HG02885 (cell line): ENCODE measurements at regions not wholly inside any gene's neighbourhood (a gene's known extent, or its start where the extent isn't known, plus 50 kb on each side); places are given as distances from the start of the nearest gene placed in this dataset.
"Not testable (repeated sequence)": the region's sequence is repeated elsewhere in the genome, so short reads cannot be mapped to it uniquely, and the experiment has no call there.

Source experiments
- ATAC-seq: cut with Tn5 transposase; IDR thresholded peaks from one replicate; pipeline ENCODE4 v1.9.1; 2021; ENCODE audit warnings: mild to moderate bottlenecking; ENCODE audit not compliant: unreplicated experiment, poor library complexity

DNA sequence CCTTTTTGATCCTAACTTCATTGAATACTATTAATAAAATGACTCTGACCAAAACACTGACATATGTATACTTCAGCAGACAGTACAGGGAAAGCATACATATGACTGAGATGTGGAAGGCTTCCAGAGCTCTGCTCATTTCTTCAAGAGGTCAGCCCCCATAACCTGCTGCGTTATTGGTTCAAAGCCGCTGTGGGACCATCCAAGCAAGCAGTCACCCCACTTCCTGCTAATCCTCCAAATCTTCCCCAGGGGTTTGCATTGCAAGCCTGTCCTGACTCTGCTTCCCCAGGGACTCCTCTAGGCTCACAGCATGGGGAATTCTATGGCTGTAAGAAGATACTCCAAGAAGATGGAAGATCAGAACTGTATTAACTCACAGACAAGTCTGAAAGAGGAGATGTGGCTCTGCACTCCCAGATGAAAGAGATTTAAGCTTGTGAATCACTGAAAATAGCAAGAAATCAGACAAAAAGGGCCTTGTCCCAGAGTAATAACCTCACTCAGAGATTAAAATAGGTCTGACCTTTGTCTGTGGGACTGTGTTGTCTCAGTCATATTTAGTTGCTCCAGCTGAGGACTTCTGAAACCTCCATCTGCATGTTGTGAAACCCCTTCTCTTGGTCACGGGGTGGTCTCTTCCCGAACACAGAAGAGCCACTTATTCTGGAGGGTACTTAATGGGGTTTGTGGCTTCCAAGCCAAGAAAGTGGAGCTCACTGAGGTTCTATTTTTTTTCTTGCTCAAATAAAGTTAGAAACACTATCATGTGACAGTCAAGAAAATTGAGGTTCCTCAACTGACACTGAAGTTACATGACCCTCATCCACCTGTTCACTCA is 101.5 kb upstream of the MARCKS start:
- ATAC-seq: peak; percentile 84

DNA sequence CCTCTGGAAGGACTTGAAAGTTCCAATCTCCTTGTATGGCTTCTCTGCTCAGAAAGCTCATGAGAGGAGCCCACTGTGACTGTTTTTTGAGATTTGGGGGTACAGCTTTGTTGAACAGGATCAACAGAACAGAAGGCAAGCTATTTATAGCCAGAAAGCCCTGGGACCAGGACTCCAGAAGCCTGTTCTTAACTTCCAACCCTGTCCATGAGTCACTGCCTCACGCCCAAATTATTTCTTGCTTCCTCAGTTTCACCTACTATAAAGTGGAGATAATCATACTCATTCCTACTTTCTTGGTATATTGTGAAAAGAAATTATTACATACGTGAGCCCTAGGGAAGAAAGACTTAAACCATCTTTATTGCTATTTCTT is 100.9 kb upstream of the MARCKS start:
- ATAC-seq: no peak

DNA sequence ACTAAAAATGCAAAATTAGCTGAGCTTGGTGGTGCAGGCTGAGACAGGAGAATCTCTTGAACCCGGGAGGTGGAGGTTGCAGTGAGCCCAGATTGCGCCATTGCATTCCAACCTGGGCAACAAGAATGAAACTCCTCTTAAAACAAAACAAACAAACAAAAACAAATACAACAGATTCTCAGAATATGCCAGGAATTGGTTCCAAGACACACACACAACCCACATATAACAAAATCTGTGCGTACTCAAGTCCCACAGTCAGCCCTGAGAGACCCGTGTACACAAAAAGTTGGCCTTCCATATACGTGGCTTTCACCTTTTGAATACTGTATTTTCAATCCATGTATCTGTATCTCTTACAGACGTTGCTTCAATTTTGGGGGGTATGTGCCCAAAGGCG is 98.9 kb upstream of the MARCKS start:
- no peak for ATAC-seq

DNA sequence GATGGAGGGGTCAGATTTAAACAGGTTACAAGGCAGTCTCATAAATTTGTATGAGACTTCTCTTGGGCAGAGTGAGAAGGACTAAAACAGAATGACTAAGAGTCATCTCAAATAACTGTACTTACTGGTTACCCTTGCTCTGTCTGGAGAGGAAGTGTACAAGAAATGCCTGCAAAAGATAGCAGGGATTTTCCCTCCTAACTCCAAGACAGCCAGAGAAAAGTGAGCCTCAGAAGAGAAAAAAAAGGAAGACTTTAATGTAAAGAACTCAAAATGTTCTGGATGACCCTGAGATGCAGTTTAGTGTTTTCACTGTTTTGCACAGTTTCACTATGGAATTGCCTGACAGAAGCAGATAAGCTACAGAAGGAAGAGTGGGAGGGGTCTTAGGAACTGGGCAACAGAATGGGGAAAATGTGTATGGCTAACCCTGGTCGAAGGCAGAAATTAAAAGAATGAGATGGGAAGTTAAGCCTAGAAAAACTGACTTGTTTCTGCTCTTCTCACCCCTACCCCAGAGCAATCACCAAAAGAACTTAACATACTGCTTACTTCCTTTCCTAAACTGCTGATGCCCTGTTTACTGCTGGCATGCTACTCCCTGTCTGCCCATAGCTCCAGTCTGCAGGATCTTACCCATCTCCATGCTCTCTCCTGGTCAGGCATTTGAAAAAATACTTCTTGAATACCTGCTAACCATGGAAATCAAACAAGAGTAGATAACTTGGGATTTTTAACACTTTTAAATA is 98.1 kb upstream of the MARCKS start:
- peak; percentile 34 for ATAC-seq

DNA sequence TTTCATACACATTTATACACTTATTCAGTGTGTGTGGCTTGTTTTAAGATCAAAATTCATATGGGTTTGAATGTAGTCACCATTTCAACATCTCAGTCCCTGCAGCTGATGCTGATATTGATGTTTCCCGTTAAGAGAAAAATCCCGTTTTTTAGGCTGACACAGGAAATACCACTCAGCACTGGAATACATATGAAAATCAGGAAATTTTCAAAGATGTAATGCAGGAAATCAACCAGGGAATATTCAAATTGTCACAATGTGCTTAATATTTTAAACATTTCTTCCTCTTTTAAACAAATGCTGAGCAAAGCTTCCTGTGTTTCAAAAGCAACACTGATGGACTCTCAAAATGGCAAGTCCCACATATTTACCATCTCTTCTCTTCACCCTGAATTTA is 94.5 kb upstream of the MARCKS start:
- no peak for ATAC-seq

DNA sequence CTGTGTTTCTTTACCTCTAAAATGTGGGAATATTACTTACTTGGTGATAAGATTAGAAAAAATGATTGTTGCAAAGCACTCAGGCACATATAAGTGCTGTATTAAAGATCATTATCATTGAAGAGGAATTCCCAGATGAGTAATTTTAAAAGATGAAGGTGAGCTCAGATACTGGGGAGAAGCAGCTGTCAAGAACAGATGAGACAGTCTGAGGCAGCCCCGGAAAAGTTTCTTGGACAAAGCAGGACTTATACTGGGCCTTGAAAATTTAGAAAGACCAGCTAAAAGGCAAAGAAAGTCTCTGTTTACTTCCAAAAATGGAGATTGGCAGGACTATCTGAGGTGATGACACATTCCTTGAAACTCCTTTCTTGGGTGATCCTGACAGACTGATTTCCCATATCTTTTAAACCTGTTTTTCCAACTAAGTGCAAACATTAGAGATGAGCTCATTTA is 93.8 kb upstream of the MARCKS start:
- ATAC-seq: no peak

DNA sequence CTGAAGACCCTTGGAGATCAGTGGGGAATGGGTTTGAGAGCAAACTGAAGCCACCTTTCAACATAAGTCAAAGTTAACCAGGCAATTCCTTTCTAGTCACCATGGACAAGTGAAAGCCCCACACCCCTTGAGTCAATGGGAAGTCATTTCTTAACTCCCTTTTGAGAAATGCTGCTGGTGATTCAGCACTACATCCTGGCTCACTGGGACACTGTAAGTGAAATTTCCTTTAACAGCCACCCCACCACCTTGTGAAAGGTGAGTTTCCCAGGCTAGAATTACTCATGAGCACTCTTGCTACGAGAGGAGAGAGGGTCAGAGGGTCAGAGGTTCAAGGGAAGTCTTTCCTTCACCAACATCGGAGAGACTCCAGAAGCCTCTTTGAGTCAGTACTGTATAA is 93.3 kb upstream of the MARCKS start:
- ATAC-seq: peak; percentile 73

DNA sequence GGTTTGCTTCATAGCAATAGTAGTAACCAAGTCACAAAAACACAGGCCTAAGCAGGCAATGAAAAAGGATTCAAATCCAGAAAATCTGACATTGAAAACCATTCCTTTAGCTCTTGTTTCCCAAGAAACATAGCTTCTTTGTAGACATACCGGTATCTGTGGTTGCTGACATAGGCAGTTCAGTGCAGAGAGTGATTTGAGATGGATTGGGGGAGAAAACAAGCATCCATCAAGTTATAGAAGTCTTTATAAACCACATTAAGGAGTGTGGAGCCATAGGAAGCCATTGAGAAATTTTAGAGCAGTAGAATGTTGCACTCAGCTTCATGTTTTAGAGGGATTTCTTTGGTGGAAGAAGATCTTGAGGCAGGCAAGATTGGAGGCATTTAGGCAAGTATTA is 91.2 kb upstream of the MARCKS start:
- ATAC-seq: no peak

DNA sequence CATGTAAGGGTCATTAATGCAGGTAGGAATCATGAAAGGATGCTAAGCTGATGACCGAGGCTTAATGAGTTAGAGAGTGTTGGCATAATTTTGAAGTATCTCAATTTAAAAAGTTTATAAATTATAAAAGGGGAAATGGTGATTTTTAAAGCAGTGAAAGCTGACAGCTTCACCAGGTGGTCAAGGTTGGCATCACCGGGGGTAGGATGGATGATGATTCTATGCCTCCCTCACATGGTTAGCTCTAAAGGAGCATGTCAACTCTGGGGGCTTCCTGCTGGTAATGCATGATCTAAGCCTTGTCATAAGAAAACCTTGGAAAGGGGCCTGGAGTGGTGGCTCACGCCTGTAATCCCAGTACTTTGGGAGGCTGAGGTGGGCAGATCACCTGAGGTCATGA is 89.2 kb upstream of the MARCKS start:
- no peak for ATAC-seq

DNA sequence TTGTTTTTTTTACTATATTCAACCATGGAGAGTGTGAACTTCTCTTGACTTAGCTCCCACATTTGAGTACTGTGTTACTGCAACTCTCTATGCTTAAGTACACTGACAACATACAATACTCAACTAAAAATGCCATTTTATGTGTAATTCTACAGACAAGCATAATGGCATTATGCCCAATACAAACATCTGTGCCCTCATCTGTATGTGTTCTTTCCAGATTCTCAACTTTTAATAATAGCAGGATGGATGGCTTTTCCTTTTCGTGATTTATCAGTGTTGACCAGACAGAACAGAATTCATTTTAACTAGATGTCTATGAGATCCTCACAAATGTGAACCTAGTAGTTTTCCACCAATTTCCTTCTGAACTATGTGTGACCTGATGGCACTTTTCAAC is 84.2 kb upstream of the MARCKS start:
- no peak for ATAC-seq

DNA sequence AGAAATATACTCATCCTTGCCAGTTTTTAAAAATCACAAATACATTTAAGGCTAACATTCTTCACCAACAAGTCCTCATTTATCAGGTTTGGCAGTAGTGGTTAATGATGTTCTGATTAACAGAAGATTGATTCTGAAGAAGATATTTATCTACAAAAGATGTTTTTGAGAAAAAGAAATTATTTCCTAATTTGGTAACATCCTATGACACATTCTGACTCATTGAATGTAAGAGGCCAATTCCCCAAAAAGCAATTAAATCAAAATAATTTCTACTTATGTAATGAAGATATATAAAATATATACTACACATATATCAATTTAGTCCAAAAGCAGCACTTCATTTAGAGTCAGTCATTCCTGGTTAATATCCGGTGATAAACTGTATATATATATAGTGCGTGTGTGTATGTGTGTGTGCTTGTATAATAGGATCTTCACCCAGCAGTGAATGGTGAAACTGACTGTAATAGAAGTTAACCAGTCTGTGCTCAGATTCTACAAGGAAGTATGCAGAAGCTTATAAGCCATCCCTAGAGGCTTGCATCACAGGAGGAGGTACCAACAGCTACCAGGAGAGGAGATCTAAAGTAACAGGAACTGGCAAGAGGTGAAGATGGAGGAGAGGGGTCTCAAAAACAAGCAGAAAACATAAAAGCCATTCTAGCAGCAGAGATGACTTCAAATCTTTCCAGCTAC is 82.9 kb upstream of the MARCKS start:
- no peak for ATAC-seq

DNA sequence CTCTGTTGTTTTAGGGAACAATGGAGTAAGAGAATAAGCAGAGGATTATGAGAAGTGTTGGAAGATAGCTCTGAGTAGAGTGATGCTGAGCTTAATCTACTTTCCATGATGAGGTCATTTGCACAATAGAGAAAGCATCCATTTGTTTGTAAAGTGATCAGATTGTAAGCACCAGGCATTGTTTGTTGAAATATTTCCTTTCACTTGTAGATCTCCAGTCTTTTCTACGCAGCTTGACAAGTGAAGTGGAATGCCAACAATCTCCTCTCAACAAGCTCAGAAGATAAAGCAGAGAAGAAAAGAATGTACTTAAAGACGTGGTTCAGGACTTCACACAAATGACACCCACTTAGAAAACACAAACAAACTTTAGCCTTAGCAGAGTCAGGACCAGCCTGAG is 80.1 kb upstream of the MARCKS start:
- ATAC-seq: no peak

DNA sequence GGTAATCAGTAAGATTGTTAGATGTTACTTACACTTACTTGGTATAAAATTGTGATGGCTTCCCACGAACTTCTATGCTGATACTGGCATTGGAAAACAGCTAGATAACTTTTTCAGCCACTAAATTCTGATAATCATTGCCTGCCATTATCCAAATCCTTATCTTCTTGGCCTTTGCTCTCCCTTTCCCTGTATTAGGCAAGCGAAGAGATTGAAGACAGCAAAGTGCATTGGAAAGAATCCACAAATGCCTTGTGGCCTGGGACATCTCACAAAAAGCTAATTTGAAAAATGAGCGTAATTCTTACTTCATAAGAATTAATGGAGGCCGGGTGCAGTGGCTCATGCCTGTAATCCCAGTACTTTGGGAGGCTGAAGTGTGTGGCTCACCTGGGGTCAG is 79.5 kb upstream of the MARCKS start:
- no peak for ATAC-seq

DNA sequence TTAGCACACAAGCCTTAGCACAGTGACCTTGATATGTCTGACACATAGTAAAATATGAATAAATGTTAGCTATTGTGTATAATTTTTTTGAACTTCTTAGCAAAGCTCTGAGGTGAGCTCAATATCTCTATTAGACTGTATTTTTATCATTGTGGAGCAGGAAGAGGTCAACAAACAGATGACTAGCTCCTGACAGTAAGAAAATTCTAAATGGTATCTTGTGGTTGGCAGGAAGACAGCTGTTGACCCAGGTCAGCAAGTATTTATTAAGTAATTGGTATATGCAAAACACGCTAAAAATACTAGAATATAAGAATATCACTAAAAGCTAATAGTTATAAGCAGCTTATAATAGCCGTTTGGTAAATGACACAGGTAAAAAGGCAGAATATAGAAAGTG is 77.5 kb upstream of the MARCKS start:
- ATAC-seq: peak; percentile 44

DNA sequence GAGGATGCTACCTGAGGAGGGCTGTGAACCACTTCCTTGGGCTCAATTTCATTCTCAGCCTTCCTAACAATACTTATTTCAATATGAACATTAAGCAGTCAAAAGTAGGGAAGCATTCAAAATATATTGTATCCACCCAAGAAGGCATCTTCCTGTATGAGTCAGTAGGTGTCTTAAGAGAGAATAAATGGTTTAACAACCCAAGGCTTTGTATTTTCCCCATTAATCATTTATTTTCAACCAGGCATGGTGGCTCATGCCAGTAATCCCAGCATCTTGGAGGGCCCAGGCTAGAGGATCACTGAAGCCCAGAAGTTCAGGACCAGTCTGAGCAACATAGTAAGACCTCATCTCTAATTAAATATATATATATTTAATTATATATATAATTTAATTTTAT is 74.5 kb upstream of the MARCKS start:
- no peak for ATAC-seq

DNA sequence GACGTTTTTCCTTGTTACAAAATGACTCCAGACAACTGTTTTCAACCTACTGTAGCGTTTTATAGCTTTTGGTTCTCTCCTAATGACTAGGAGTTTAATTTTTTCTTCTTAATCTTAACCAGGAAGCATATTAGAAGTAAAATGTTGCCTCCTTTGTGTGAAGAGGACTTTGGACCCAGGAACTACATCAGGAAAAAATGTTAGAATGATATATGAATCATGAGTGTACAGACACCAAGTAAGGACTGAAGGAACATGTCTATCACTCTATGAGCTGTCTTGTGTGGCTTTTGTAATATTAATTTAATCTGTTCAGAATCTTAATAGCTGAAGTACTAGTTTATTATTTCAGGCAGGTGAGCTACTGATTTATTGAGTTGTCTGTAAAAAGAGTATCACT is 71.0 kb upstream of the MARCKS start:
- ATAC-seq: no peak

DNA sequence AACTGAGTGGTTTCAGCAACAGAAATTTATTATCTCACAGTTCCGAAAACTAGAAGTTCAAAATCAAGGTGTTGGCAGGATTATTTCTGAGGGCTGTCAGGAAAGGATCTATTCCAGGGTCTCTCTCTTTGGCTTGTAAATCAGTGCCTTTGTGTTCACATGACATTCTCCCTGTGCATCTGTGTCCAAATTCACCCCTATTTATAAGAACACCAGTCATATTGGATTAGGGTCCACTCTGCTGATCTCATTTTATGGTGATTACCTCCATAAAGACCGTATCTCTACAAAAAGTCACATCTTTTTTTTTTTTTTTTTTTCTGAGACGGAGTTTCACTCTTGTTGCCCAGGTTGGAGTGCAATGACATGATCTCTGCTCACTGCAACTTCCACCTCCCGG is 68.6 kb upstream of the MARCKS start:
- ATAC-seq: no peak

DNA sequence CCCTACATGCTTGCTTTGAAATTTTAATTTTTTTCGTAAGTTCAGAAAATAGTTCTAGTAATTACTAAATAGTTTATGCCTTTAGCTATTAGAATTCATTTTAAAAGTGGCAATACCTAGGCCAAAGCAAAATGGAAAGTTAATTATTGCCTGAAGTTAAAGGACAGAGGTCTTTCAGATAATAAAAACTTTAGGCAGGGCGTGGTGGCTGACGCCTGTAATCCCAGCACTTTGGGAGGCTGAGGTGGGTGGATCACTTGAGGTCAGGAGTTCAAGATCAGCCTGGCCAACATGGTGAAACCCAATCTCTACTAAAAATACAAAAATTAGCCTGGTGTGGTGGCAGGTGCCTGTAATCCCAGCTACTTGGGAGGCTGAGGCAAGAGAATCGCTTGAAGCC is 65.9 kb upstream of the MARCKS start:
- ATAC-seq: not testable (repeated sequence)

DNA sequence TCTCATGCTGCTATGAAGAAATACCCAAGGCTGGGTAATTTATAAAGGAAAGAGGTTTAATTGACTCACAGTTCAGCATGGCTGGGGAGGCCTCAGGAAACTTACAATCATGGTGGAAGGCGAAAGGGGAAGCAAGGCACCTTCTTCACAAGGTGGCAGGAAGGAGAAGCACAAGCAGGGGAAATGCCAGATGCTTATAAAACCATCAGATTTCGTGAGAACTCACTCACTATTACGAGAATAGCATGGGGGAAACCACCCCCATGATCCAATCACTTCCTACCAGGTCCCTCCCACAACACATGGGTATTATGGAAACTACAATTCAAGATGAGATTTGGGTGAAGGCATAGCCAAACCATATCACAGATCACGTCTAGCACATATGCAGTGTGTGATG is 61.8 kb upstream of the MARCKS start:
- ATAC-seq: not testable (repeated sequence)

DNA sequence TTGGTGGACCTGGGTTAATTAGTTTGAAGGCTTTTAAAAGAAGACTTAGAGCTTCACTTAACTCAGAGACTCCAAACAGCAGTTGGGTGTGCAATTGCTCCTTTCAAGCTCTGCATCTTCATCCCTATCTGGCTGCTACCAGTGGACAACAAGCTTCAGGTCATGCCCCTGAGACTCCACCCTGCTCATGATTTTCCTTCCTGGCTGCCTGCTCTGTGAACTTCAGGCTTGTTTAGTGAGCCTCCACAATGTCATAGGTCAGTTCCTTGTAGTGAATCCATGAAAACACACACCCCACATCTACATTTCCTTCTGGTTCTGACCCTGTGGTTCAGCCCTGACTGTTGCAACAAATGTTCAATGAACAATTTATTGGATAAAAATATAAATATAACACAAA is 61.1 kb upstream of the MARCKS start:
- ATAC-seq: no peak

DNA sequence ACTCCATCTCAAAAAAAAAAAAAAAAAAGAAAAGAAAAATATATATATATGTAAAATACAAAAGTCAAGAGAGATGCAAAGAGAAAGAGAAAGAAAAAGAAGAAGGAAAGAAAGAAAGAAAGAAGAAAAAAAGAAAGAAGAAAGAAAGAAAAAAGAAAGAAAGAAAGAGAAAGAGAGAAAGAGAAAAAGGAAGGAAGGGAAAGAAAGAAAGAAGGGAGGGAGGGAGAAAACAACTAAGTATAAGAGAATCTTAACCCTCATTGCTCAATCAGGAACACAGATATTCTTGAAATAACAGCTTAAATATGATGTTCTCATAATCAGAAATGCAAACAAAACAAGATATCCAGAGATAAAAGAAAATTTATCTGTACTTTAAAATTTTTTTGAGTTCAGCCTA is 54.4 kb upstream of the MARCKS start:
- no peak for ATAC-seq
